Endodermal cell (in vitro differentiated cells): ENCODE measurements at regions not wholly inside any gene's neighbourhood (a gene's known extent, or its start where the extent isn't known, plus 50 kb on each side); places are given as distances from the start of the nearest gene placed in this dataset.

Source experiments
- DNase-seq: peaks from one replicate; pipeline ENCODE4 v3.0.0-alpha.2; 2017
- H3K27ac ChIP-seq: 2 replicates; pipeline ENCODE4 v1.5.1; 2013; ENCODE audit warnings: mild to moderate bottlenecking, low read depth, low read length, moderate library complexity
- H3K27me3 ChIP-seq: 2 replicates; pipeline ENCODE4 v1.6.1; 2013; ENCODE audit warnings: mild to moderate bottlenecking, low read length, moderate library complexity; ENCODE audit not compliant: insufficient read depth, control insufficient read depth, poor library complexity, severe bottlenecking
- H3K36me3 ChIP-seq: 2 replicates; pipeline ENCODE4 v1.7.0; 2013; ENCODE audit warnings: mild to moderate bottlenecking, low read length, moderate library complexity; ENCODE audit not compliant: control insufficient read depth, insufficient read depth
- H3K4me1 ChIP-seq: one replicate; pipeline ENCODE4 v1.7.0; 2013; ENCODE audit warnings: low read length; ENCODE audit not compliant: control insufficient read depth, insufficient read depth
- H3K4me3 ChIP-seq: 2 replicates; pipeline ENCODE4 v1.5.1; 2013; ENCODE audit warnings: mild to moderate bottlenecking, low read length, moderate library complexity
- H3K9ac ChIP-seq: 2 replicates; pipeline ENCODE4 v1.6.1; 2013; ENCODE audit warnings: mild to moderate bottlenecking, low read length, moderate library complexity; ENCODE audit not compliant: poor library complexity, severe bottlenecking; ENCODE audit errors: extremely low read depth
- H3K9me3 ChIP-seq: 2 replicates; pipeline ENCODE4 v1.6.1; 2013; ENCODE audit warnings: mild to moderate bottlenecking, low read length, moderate library complexity; ENCODE audit not compliant: control insufficient read depth
- H3K27ac Mint-ChIP-seq: 2 replicates; pipeline ENCODE4 v1.8.0; 2020; ENCODE audit warnings: mixed read lengths
- H3K27me3 Mint-ChIP-seq: 2 replicates; pipeline ENCODE4 v1.8.0; 2021; ENCODE audit warnings: mild to moderate bottlenecking, mixed read lengths; ENCODE audit not compliant: insufficient read depth
- H3K36me3 Mint-ChIP-seq: 2 replicates; pipeline ENCODE4 v1.8.0; 2020; ENCODE audit warnings: low read depth, mixed read lengths
- H3K4me1 Mint-ChIP-seq: 2 replicates; pipeline ENCODE4 v1.8.0; 2020; ENCODE audit warnings: mixed read lengths
- H3K4me3 Mint-ChIP-seq: 2 replicates; pipeline ENCODE4 v1.8.0; 2020; ENCODE audit warnings: mild to moderate bottlenecking, moderate library complexity, mixed read lengths
- H3K9me3 Mint-ChIP-seq: 2 replicates; pipeline ENCODE4 v1.8.0; 2020; ENCODE audit warnings: mild to moderate bottlenecking, mixed read lengths
- WGBS, 2 experiments: methylation state at CpG; one replicate each; pipeline versions ENCODE4 v1.1.5 to v1.1.7; 2013; ENCODE audit warnings: missing lambda C conversion rate in 2 of 2, mixed read lengths in 1 of 2; ENCODE audit not compliant: insufficient coverage in 1 of 2, insufficient read length in 1 of 2; 5-methylcytosine and 5-hydroxymethylcytosine counted together
- TF ChIP-seq, protein P1 (sequence below): fragments of 200-600 bp; sonication (generic); conservative IDR thresholded peaks from 2 replicates; pipeline ENCODE4 v1.5.0; 2021; ENCODE audit warnings: antibody characterized with exemption, mild to moderate bottlenecking

DNA sequence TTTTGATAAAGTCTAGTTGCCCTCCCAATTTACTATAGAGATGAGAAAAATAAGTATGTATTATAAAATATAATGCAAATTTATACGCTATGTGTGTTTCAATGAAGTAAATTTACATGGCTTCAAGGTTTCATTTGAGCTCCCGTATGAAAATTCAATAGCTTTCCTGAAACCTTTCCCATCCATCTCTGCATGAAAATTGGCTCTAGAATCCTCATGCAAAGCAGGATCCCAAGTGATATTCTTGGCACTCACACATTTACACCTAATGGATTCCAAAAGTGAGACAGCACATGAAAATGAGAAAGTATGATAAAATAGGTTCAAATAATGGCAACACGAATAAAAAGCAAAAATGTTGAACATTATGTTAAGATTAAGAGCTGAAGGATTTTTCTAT, 1595.8 kb upstream of the SEL1L start:
- H3K4me1 Mint-ChIP-seq: peaks cover 50% of the 10 kb centered on the region
- WGBS, 2 experiments: 92 to 100% methylated on average over 1 to 3 of the region's 3 CpGs
- no peak overlapping the region for H3K27ac Mint-ChIP-seq
- no peaks in the 10 kb centered on the region for H3K27me3 Mint-ChIP-seq
- H3K36me3 Mint-ChIP-seq: no peaks in the 10 kb centered on the region
- no peak overlapping the region for H3K27ac ChIP-seq
- DNase-seq: no peak
- no peak overlapping the region for H3K4me3 Mint-ChIP-seq
- H3K9me3 Mint-ChIP-seq: no peaks in the 10 kb centered on the region
- H3K9ac ChIP-seq: no peak overlapping the region
- peaks cover 7% of the 10 kb centered on the region for H3K4me1 ChIP-seq
- TF ChIP-seq, protein P1, sequence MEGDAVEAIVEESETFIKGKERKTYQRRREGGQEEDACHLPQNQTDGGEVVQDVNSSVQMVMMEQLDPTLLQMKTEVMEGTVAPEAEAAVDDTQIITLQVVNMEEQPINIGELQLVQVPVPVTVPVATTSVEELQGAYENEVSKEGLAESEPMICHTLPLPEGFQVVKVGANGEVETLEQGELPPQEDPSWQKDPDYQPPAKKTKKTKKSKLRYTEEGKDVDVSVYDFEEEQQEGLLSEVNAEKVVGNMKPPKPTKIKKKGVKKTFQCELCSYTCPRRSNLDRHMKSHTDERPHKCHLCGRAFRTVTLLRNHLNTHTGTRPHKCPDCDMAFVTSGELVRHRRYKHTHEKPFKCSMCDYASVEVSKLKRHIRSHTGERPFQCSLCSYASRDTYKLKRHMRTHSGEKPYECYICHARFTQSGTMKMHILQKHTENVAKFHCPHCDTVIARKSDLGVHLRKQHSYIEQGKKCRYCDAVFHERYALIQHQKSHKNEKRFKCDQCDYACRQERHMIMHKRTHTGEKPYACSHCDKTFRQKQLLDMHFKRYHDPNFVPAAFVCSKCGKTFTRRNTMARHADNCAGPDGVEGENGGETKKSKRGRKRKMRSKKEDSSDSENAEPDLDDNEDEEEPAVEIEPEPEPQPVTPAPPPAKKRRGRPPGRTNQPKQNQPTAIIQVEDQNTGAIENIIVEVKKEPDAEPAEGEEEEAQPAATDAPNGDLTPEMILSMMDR: no peak
- H3K36me3 ChIP-seq: no peaks in the 10 kb centered on the region
- H3K4me3 ChIP-seq: no peak overlapping the region
- no peaks in the 10 kb centered on the region for H3K27me3 ChIP-seq
- no peaks in the 10 kb centered on the region for H3K9me3 ChIP-seq

DNA sequence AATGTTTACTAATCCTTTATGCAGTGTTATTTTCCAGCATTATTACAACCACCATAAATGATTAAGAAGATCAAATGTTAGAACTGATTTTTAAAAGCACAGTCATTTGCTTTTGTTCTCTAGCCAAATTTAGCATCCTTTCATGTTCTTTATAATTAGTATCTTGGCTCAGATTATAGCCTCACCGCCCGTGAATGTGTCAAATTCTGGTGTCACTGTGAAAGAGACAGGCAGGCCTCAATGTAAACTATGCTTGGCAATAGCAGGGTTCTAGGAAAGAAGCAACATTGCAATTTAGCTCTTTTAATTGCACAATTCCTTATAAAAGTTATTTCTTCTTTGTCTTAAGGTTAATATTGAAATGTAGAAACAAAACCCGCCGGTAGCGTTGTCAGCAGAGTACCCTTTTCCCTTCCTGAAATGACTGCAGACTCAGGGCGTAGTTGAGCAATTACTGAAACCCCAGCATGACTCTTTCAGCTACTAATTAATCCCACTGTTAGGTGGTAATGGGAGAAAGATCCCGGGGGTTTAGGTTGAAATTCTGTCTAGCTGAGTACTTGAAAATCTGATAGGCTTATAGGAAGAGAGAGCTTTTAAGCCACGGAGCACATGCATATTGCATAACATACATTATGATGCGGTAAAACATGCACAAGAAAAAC, 1600.5 kb upstream of the SEL1L start:
- Mint-ChIP-seq H3K27me3 (no peaks in the 10 kb centered on the region), H3K27ac (peak overlapping the region; percentile 77), H3K4me3 (peak overlapping the region; percentile 29), H3K4me1 (peaks cover 56% of the 10 kb centered on the region), H3K9me3 (no peaks in the 10 kb centered on the region), H3K36me3 (no peaks in the 10 kb centered on the region)
- Histone ChIP-seq H3K36me3 (no peaks in the 10 kb centered on the region), H3K9me3 (no peaks in the 10 kb centered on the region), H3K27ac (no peak overlapping the region), H3K4me3 (peak overlapping the region; percentile 19), H3K27me3 (no peaks in the 10 kb centered on the region), H3K4me1 (peaks cover 19% of the 10 kb centered on the region), H3K9ac (no peak overlapping the region)
- TF ChIP-seq, protein P1: no peak
- DNase-seq: peak; percentile 53
- WGBS, 2 experiments: 27 to 75% methylated on average over 2 to 9 of the region's 9 CpGs

DNA sequence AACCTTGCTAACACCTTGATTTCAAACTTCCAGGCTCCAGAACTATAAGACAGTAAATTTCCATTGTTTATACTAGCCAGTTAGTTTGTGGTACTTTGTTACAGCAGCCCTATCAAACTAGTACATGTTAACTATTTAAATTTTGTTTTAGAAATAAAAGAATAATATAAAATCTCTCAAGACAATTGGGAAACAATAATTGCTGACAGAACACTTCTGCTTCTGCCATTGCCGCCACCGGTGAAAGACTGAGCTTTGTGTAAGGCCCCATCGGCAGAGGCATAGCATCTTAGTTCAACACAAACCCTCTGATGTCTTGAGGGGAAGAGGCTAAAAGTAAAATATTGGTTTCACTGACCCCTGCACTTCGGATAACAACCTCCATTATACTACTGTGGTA, 1607.1 kb upstream of the SEL1L start:
- 81 to 90% methylated on average over 2 to 4 of the region's 4 CpGs for WGBS, 2 experiments
- Mint-ChIP-seq H3K4me1 (peaks cover 50% of the 10 kb centered on the region), H3K36me3 (no peaks in the 10 kb centered on the region), H3K9me3 (no peaks in the 10 kb centered on the region), H3K4me3 (no peak overlapping the region), H3K27me3 (no peaks in the 10 kb centered on the region), H3K27ac (no peak overlapping the region)
- no peak overlapping the region for H3K4me3 ChIP-seq
- no peak for DNase-seq
- H3K36me3 ChIP-seq: no peaks in the 10 kb centered on the region
- no peak overlapping the region for H3K9ac ChIP-seq
- no peaks in the 10 kb centered on the region for H3K9me3 ChIP-seq
- peaks cover 15% of the 10 kb centered on the region for H3K4me1 ChIP-seq
- no peak overlapping the region for H3K27ac ChIP-seq
- H3K27me3 ChIP-seq: no peaks in the 10 kb centered on the region
- TF ChIP-seq, protein P1: no peak
